ENCODE measurements at regions not wholly inside any gene's neighbourhood (a gene's known extent, or its start where the extent isn't known, plus 50 kb on each side); places are given as distances from the start of the nearest gene placed in this dataset.
"Not testable (repeated sequence)": the region's sequence is repeated elsewhere in the genome, so short reads cannot be mapped to it uniquely, and the experiment has no call there.

DNA sequence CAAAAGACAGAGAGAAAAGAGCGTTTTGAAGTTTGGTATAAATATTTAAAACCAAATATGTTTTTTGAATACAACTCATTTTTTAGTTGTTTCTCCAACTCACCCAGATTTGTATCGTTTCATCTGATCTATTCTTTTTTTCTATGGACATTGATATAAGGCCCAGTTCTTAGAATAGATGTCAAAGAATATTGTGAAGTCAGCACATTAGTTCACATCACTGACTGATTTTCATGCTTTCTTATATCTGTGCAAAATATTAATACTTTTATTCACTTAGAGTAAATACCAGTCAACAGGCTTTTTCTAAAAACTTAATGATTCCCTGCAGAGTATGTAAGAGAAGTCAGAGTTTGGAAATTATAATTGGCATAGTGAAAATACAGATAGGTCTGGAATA lies 254.4 kb upstream of the PTPRD start:
- TF ChIP-seq, protein P1, sequence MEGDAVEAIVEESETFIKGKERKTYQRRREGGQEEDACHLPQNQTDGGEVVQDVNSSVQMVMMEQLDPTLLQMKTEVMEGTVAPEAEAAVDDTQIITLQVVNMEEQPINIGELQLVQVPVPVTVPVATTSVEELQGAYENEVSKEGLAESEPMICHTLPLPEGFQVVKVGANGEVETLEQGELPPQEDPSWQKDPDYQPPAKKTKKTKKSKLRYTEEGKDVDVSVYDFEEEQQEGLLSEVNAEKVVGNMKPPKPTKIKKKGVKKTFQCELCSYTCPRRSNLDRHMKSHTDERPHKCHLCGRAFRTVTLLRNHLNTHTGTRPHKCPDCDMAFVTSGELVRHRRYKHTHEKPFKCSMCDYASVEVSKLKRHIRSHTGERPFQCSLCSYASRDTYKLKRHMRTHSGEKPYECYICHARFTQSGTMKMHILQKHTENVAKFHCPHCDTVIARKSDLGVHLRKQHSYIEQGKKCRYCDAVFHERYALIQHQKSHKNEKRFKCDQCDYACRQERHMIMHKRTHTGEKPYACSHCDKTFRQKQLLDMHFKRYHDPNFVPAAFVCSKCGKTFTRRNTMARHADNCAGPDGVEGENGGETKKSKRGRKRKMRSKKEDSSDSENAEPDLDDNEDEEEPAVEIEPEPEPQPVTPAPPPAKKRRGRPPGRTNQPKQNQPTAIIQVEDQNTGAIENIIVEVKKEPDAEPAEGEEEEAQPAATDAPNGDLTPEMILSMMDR (IDR thresholded peaks at IDR 0.05; ENCODE audit: insufficient read depth, low read length, missing control alignments) = no peak
- no peak overlapping the region for H3K4me3 ChIP-seq (ENCODE audit: low read depth, low read length)
- DNase-seq (ENCODE audit: low read depth, low spot score) = no peak
- POLR2A ChIA-PET = no interaction called here
- CTCF ChIA-PET = no interaction called here

DNA sequence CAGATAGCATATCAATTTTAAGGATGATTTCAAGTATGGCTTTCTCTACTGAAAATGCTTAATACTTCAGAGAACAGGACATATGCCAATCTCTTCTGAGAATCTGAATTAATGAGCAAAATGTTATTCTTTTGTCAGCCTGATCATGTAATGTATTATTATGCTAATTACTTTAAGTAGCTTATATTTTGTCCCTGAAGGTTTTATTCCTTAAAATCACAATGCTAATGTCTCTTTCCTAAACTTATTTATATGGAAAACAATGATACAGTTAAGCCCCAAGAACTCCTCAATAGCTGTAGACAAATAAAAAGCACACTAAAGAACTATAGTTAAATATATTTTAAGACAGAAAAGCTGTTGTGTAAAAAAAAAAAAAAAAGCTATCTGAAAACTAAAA lies 256.9 kb upstream of the PTPRD start:
- no peak overlapping the region for H3K4me3 ChIP-seq (ENCODE audit: low read depth, low read length)
- TF ChIP-seq, protein P1 (IDR thresholded peaks at IDR 0.05; ENCODE audit: insufficient read depth, low read length, missing control alignments) = no peak
- DNase-seq (ENCODE audit: low read depth, low spot score) = no peak
- ChIA-PET POLR2A (no interaction called here), CTCF (no interaction called here)

DNA sequence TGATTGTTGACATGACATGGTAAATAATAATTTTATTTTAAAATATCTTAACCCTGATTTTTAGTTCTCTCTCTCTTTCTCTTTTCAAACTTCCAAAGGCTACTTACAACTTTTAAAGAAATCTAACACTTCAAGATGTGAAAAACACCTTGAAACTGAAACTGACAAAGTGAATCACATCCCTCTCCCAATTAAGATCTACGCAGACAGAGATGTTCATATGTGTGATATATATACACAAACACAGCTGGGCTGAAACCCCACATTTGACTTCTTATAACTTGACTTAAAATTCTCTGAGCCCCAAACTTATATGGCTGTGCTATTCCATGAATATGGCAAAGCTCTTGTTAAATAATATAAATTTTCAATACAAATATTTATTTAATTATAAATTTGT lies 261.2 kb upstream of the PTPRD start:
- TF ChIP-seq, protein P1 (IDR thresholded peaks at IDR 0.05; ENCODE audit: insufficient read depth, low read length, missing control alignments) = no peak
- H3K4me3 ChIP-seq (ENCODE audit: low read depth, low read length) = no peak overlapping the region
- no peak for DNase-seq (ENCODE audit: low read depth, low spot score)
- ChIA-PET CTCF (no interaction called here), POLR2A (no interaction called here)

DNA sequence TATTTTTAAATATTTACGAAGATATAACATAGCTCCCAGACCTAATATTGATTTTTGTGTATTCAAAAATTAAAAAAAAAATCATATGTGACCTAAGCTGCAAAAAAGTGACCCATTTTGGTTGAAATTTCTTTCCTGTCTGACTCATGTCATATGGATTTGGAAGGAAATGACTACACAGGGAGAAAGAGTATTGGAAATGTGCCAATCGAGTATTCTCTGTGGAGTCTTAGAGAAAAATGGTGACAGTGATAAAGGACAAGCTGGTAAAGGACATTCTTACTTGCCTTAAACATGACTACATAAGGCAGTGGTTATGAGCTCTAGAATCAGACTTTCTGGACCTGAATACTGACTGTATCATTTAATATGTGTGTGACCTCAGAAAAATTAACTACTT lies 262.9 kb upstream of the PTPRD start:
- no peak for DNase-seq (ENCODE audit: low read depth, low spot score)
- POLR2A ChIA-PET = no interaction called here
- TF ChIP-seq, protein P1 (IDR thresholded peaks at IDR 0.05; ENCODE audit: insufficient read depth, low read length, missing control alignments) = no peak
- CTCF ChIA-PET = no interaction called here
- no peak overlapping the region for H3K4me3 ChIP-seq (ENCODE audit: low read depth, low read length)

DNA sequence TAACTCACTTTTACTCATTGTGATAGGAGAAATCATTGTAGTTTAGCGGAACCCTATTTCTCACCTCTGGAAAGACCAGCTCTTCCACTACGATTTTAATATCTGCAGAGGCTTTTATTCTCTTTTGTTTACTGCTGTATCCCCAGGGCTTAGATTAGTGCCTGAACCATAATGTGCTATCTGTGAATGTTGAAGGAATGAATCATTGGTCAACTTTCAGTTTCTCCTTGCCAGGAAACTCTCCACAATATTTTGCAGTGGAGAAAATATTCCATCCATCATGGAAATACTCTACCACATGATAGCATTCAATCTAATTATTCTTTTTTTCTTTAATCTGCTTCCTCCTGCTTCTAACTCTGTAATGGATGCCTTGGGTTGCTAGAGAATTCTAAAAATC lies 263.5 kb upstream of the PTPRD start:
- TF ChIP-seq, protein P1 (IDR thresholded peaks at IDR 0.05; ENCODE audit: insufficient read depth, low read length, missing control alignments) = no peak
- no peak for DNase-seq (ENCODE audit: low read depth, low spot score)
- POLR2A ChIA-PET = no interaction called here
- CTCF ChIA-PET = no interaction called here
- H3K4me3 ChIP-seq (ENCODE audit: low read depth, low read length) = no peak overlapping the region

DNA sequence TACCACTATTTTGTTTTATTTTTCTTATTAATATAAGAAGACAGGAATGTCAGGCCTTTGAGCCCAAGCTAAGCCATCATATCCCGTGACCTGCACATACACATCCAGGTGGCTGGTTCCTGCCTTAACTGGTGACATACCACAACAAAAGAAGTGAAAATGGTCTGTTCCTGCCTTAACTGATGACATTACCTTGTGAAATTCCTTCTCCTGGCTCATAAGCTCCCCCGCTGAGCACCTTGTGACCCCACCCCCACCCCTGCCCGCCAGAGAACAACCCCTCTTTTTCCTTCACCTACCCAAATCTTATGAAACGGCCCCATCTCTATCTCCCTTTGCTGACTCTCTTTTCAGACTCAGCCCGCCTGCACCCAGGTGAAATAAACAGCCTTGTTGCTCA lies 277.5 kb upstream of the PTPRD start:
- POLR2A ChIA-PET; H3K4me3 ChIP-seq (ENCODE audit: low read depth, low read length); CTCF ChIA-PET; DNase-seq (ENCODE audit: low read depth, low spot score): not testable (repeated sequence)

DNA sequence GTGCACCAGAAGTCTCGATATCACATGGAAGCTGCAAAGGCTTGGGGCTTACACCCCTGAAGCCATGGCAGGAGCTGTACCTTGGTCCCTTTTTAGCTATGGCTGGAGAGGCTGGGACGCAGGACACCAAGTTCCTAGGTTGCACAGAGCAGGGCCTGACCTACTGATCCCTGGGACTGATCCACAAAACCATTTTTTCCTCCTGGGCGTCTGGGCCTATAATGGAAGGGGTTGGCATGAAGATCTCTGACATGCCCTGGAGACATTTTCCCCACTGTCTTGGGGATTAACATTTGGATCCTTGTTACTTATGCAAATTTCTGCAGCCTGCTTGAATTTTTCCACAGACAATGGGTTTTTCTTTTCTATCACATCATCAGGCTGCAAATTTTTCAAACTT lies 286.7 kb upstream of the PTPRD start:
- no peak for DNase-seq (ENCODE audit: low read depth, low spot score)
- H3K4me3 ChIP-seq (ENCODE audit: low read depth, low read length) = no peak overlapping the region
- POLR2A ChIA-PET = no interaction called here
- CTCF ChIA-PET = no interaction called here
- TF ChIP-seq, protein P1 (IDR thresholded peaks at IDR 0.05; ENCODE audit: insufficient read depth, low read length, missing control alignments) = no peak

Data from AG04449 (cell line).